MM.1S (cell line): ENCODE measurements at regions not wholly inside any gene's neighbourhood (a gene's known extent, or its start where the extent isn't known, plus 50 kb on each side); places are given as distances from the start of the nearest gene placed in this dataset.

Experiments
- DNase-seq: peaks from one replicate; pipeline ENCODE4 v3.0.0-alpha.2; 2015
- H2AFZ ChIP-seq: fragments of 300-600 bp; sonication (generic); 2 replicates; pipeline ENCODE4 v1.6.0; 2016; ENCODE audit warnings: antibody characterized with exemption, low read length
- H3F3A ChIP-seq: fragments of 300-600 bp; sonication (generic); 2 replicates; pipeline ENCODE4 v1.6.1; 2016; ENCODE audit warnings: mild to moderate bottlenecking, antibody characterized with exemption, low read length, moderate library complexity, mixed read lengths; ENCODE audit not compliant: insufficient read depth
- H3K27ac ChIP-seq: fragments of 300-600 bp; sonication (generic); 2 replicates; pipeline ENCODE4 v1.5.1; 2016; ENCODE audit warnings: mild to moderate bottlenecking, low read length
- H3K27me3 ChIP-seq: fragments of 300-600 bp; sonication (generic); replicated peaks from 2 replicates; pipeline ENCODE4 v1.6.0; 2016; ENCODE audit warnings: low read length; ENCODE audit not compliant: insufficient read depth
- H3K36me3 ChIP-seq: fragments of 300-600 bp; sonication (generic); replicated peaks from 2 replicates; pipeline ENCODE4 v1.6.1; 2016; ENCODE audit warnings: mild to moderate bottlenecking, low read length, mixed read lengths; ENCODE audit not compliant: insufficient read depth
- H3K4me1 ChIP-seq: fragments of 300-600 bp; sonication (generic); 2 replicates; pipeline ENCODE4 v1.6.1; 2016; ENCODE audit warnings: low read length, mixed read lengths
- H3K4me2 ChIP-seq: fragments of 300-600 bp; sonication (generic); 2 replicates; pipeline ENCODE4 v1.6.0; 2016; ENCODE audit warnings: low read depth, low read length
- H3K4me3 ChIP-seq: fragments of 300-600 bp; sonication (generic); 2 replicates; pipeline ENCODE4 v1.5.1; 2016; ENCODE audit warnings: low read length, mixed read lengths
- H3K79me2 ChIP-seq: fragments of 300-600 bp; sonication (generic); 2 replicates; pipeline ENCODE4 v1.6.1; 2016; ENCODE audit warnings: mixed run types, low read length, mixed read lengths
- H3K9ac ChIP-seq: fragments of 300-600 bp; sonication (generic); 2 replicates; pipeline ENCODE4 v1.6.1; 2016; ENCODE audit warnings: low read length, mixed read lengths
- H3K9me2 ChIP-seq: fragments of 300-600 bp; sonication (generic); replicated peaks from 2 replicates; pipeline ENCODE4 v1.6.1; 2016; ENCODE audit warnings: mild to moderate bottlenecking, low read length, mixed read lengths; ENCODE audit not compliant: insufficient read depth
- H3K9me3 ChIP-seq: fragments of 300-600 bp; sonication (generic); replicated peaks from 2 replicates; pipeline ENCODE4 v1.6.1; 2016; ENCODE audit warnings: mild to moderate bottlenecking, low read length, mixed read lengths; ENCODE audit not compliant: insufficient read depth
- H4K20me1 ChIP-seq: fragments of 300-600 bp; sonication (generic); 2 replicates; pipeline ENCODE4 v1.6.1; 2016; ENCODE audit warnings: mild to moderate bottlenecking, low read length, moderate library complexity, mixed read lengths; ENCODE audit not compliant: insufficient read depth
- CTCF ChIP-seq: fragments of 300-600 bp; sonication (generic); IDR thresholded peaks from 2 replicates; pipeline ENCODE4 v1.5.1; 2016; ENCODE audit warnings: antibody characterized with exemption, low read length, mixed read lengths
- EZH2 ChIP-seq: fragments of 300-600 bp; sonication (generic); optimal IDR thresholded peaks from 2 replicates; pipeline ENCODE3; 2017; ENCODE audit warnings: low read depth, mild to moderate bottlenecking, antibody characterized with exemption, low read length, mixed read lengths
- EZH2phosphoT487 ChIP-seq: fragments of 300-600 bp; sonication (generic); IDR thresholded peaks from 2 replicates; pipeline ENCODE4 v1.6.1; 2018; ENCODE audit warnings: antibody characterized with exemption, low read length

- no peaks in the 10 kb centered on the region for H3K27me3 ChIP-seq
- H3K36me3 ChIP-seq, result no peaks in the 10 kb centered on the region
- no peaks in the 10 kb centered on the region for H3K9me3 ChIP-seq
- H3K4me3 ChIP-seq, result no peak overlapping the region
- no peaks in the 10 kb centered on the region for H3K9me2 ChIP-seq
- H4K20me1 ChIP-seq, result no peaks in the 10 kb centered on the region
- H2AFZ ChIP-seq, result no peak overlapping the region
- H3K4me1 ChIP-seq, result no peaks in the 10 kb centered on the region
- no peak overlapping the region for H3K9ac ChIP-seq
- H3F3A ChIP-seq, result no peaks in the 10 kb centered on the region
- no peaks in the 10 kb centered on the region for H3K79me2 ChIP-seq
- TF ChIP-seq EZH2, result no peak
- TF ChIP-seq EZH2phosphoT487, result no peak
- TF ChIP-seq CTCF, result peak; percentile 60
- no peak overlapping the region for H3K4me2 ChIP-seq
- H3K27ac ChIP-seq, result no peak overlapping the region
- DNase-seq, result peak; percentile 65
These were observed 388.5 kb upstream of the CTNND2 start for GRCh38 chr5:12292610-12293204.

GRCh38 chr5:12284604-12285003, 380.4 kb upstream of the CTNND2 start:
- Histone ChIP-seq H3K9me3 (no peaks in the 10 kb centered on the region), H3K4me1 (peaks cover 4% of the 10 kb centered on the region; the same call in 1 of the 2 replicates), H3K27me3 (no peaks in the 10 kb centered on the region), H3K4me3 (no peak overlapping the region), H3K9ac (no peak overlapping the region), H3K4me2 (no peak overlapping the region), H3K27ac (no peak overlapping the region), H3K9me2 (no peaks in the 10 kb centered on the region), H4K20me1 (no peaks in the 10 kb centered on the region), H3K79me2 (no peaks in the 10 kb centered on the region), H2AFZ (no peak overlapping the region), H3K36me3 (no peaks in the 10 kb centered on the region), H3F3A (no peaks in the 10 kb centered on the region)
- DNase-seq, result peak; percentile 33
- TF ChIP-seq CTCF (no peak), EZH2phosphoT487 (no peak), EZH2 (no peak)

GRCh38 chr5:12277504-12278192, 373.4 kb upstream of the CTNND2 start:
- no peak for TF ChIP-seq EZH2
- no peak for TF ChIP-seq CTCF
- no peak for TF ChIP-seq EZH2phosphoT487
- Histone ChIP-seq H3K4me3 (no peak overlapping the region), H3K27ac (peak overlapping the region; percentile 7; the same call in 1 of the 2 replicates), H2AFZ (no peak overlapping the region), H3K9ac (no peak overlapping the region), H4K20me1 (no peaks in the 10 kb centered on the region), H3F3A (0 out of 2 replicates have a peak, but pooled peaks cover 2% of the 10 kb centered on the region), H3K9me2 (no peaks in the 10 kb centered on the region), H3K27me3 (no peaks in the 10 kb centered on the region), H3K4me1 (peaks cover 12% of the 10 kb centered on the region), H3K9me3 (no peaks in the 10 kb centered on the region), H3K79me2 (no peaks in the 10 kb centered on the region), H3K36me3 (no peaks in the 10 kb centered on the region), H3K4me2 (no peak overlapping the region)
- peak; percentile 78 for DNase-seq
